HL-60 (cell line): ENCODE measurements at regions not wholly inside any gene's neighbourhood (a gene's known extent, or its start where the extent isn't known, plus 50 kb on each side); places are given as distances from the start of the nearest gene placed in this dataset.
"Not testable (repeated sequence)": the region's sequence is repeated elsewhere in the genome, so short reads cannot be mapped to it uniquely, and the experiment has no call there.

ENCODE experiments used
- DNase-seq, 2 experiments: peaks; one replicate each; pipeline ENCODE4 v3.0.0-alpha.2; 2010 to 2020; ENCODE audit warnings: low read depth in 1 of 2, low spot score in 1 of 2
- H3K27ac ChIP-seq: fragments of 250-450 bp; sonication (Bioruptor Pico); replicated peaks from 2 replicates; pipeline ENCODE4 v1.5.1; 2020; ENCODE audit warnings: mild to moderate bottlenecking, moderate library complexity
- H3K27me3 ChIP-seq: fragments of 250-450 bp; sonication (Bioruptor Pico); 2 replicates; pipeline ENCODE4 v1.5.1; 2021; ENCODE audit warnings: mild to moderate bottlenecking, moderate library complexity; ENCODE audit not compliant: insufficient read depth, poor library complexity, severe bottlenecking
- H3K4me3 ChIP-seq: replicated peaks from 2 replicates; pipeline ENCODE4 v1.5.1; 2011; ENCODE audit warnings: mild to moderate bottlenecking, control low read depth, low read length; ENCODE audit not compliant: insufficient read depth
- GABPA ChIP-seq: IDR thresholded peaks from 2 replicates; pipeline ENCODE4 v1.6.1; 2012; ENCODE audit warnings: low read depth
- POLR2AphosphoS5 ChIP-seq: IDR thresholded peaks from 2 replicates; pipeline ENCODE4 v1.6.1; 2012; ENCODE audit warnings: low read depth
- SPI1 ChIP-seq: IDR thresholded peaks from 2 replicates; pipeline ENCODE4 v1.6.1; 2012; ENCODE audit warnings: low read depth, mild to moderate bottlenecking, borderline replicate concordance
- TF ChIP-seq, protein P1 (sequence below): IDR thresholded peaks from 2 replicates; pipeline ENCODE4 v1.6.1; 2012; ENCODE audit warnings: low read depth; ENCODE audit not compliant: insufficient replicate concordance
- TF ChIP-seq, protein P2 (sequence below): IDR thresholded peaks from one replicate; pipeline ENCODE4 v1.5.1; 2011; ENCODE audit warnings: low read length, control low read depth, inconsistent platforms; ENCODE audit not compliant: insufficient read depth

DNA sequence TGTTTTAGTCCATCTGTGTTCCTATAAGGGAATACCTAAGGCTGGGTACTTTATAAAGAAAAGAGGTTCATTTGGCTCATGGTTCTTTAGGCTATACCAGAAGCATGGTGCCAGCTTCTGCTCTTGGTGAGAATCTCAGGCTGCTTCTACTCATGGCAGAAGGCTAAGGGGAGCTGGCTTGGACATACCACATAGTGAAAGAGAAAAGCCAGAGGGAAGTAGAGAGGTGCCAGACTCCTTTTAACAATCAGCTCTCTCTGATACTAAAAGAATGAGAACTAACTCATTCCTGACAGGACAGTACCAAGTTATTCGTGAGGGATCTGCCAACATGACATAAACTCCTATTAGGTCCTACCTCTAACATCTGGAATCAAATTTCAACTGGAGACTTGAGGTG, 1250.2 kb upstream of the CNTN5 start:
- H3K27me3 ChIP-seq, result no peaks in the 10 kb centered on the region
- TF ChIP-seq, protein P1, sequence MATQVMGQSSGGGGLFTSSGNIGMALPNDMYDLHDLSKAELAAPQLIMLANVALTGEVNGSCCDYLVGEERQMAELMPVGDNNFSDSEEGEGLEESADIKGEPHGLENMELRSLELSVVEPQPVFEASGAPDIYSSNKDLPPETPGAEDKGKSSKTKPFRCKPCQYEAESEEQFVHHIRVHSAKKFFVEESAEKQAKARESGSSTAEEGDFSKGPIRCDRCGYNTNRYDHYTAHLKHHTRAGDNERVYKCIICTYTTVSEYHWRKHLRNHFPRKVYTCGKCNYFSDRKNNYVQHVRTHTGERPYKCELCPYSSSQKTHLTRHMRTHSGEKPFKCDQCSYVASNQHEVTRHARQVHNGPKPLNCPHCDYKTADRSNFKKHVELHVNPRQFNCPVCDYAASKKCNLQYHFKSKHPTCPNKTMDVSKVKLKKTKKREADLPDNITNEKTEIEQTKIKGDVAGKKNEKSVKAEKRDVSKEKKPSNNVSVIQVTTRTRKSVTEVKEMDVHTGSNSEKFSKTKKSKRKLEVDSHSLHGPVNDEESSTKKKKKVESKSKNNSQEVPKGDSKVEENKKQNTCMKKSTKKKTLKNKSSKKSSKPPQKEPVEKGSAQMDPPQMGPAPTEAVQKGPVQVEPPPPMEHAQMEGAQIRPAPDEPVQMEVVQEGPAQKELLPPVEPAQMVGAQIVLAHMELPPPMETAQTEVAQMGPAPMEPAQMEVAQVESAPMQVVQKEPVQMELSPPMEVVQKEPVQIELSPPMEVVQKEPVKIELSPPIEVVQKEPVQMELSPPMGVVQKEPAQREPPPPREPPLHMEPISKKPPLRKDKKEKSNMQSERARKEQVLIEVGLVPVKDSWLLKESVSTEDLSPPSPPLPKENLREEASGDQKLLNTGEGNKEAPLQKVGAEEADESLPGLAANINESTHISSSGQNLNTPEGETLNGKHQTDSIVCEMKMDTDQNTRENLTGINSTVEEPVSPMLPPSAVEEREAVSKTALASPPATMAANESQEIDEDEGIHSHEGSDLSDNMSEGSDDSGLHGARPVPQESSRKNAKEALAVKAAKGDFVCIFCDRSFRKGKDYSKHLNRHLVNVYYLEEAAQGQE, result no peak
- TF ChIP-seq SPI1 (no peak), POLR2AphosphoS5 (no peak), GABPA (no peak)
- TF ChIP-seq, protein P2, sequence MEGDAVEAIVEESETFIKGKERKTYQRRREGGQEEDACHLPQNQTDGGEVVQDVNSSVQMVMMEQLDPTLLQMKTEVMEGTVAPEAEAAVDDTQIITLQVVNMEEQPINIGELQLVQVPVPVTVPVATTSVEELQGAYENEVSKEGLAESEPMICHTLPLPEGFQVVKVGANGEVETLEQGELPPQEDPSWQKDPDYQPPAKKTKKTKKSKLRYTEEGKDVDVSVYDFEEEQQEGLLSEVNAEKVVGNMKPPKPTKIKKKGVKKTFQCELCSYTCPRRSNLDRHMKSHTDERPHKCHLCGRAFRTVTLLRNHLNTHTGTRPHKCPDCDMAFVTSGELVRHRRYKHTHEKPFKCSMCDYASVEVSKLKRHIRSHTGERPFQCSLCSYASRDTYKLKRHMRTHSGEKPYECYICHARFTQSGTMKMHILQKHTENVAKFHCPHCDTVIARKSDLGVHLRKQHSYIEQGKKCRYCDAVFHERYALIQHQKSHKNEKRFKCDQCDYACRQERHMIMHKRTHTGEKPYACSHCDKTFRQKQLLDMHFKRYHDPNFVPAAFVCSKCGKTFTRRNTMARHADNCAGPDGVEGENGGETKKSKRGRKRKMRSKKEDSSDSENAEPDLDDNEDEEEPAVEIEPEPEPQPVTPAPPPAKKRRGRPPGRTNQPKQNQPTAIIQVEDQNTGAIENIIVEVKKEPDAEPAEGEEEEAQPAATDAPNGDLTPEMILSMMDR, result no peak
- H3K27ac ChIP-seq, result no peak overlapping the region
- no peak overlapping the region for H3K4me3 ChIP-seq
- no peak for DNase-seq

DNA sequence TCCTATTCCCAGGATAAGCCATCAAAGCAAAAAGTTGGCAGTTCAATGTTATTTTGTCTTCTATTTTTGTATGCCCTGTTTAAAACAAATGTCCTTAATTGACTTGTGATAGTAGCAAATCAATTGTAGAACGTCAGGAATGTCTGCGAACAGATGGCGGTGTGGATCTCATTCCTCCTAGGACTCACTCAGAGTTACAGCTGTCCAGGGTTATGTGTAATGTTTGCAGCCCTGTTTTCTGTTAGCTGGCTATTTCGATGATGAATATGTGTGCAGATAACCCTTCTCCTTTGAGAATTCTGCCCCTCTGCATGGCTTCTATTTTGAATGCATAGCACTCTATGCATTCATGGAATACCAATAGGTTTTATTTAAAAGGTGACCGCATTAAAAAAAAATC, 1248.0 kb upstream of the CNTN5 start:
- no peak for DNase-seq
- Histone ChIP-seq H3K27me3 (no peaks in the 10 kb centered on the region), H3K4me3 (no peak overlapping the region), H3K27ac (no peak overlapping the region)
- TF ChIP-seq SPI1 (no peak), GABPA (no peak), POLR2AphosphoS5 (no peak)
- TF ChIP-seq, protein P1, result no peak
- TF ChIP-seq, protein P2, result no peak

DNA sequence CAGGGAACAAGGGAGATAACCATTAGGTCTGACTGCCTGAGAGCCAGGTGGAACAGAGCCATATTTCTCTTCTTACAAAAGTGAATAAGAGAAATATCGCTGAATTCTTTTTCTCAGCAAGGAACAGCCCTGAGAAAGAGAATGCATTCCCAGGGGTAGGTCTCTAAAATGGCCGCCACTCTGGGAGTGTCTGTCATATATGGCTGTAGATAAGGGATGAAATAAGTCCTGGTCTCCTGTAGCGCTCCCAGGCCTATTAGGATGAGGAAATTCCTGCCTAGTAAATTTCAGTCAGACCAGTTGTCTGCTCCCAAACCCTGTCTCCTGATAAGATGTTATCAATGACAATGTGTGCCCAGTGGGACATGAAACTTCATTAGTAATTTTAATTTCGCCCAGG, 1236.4 kb upstream of the CNTN5 start:
- not testable (repeated sequence) for H3K4me3 ChIP-seq, DNase-seq, H3K27me3 ChIP-seq, H3K27ac ChIP-seq

DNA sequence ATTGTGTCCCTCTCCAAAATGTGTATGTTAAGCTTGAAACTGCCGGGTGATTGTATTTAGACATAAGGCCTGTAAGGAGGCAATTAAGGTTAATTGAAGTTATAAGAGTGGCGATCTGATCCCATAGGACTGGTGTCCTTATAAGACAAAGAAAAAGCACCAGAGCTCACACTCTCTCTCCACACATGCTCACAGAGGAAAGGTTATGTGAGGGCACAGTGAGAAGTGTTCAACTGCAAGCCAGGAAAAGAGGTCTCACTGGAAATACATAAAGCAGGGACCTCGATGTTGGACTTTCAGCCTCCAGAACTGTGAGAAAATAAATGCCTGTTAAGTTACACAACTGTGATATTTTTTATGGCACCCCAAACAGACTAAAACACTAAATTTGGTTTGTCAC, 1233.8 kb upstream of the CNTN5 start:
- no peak overlapping the region for H3K27ac ChIP-seq
- H3K4me3 ChIP-seq, result no peak overlapping the region
- H3K27me3 ChIP-seq, result no peaks in the 10 kb centered on the region
- TF ChIP-seq GABPA (no peak), POLR2AphosphoS5 (no peak), SPI1 (no peak)
- TF ChIP-seq, protein P2, result no peak
- TF ChIP-seq, protein P1, result no peak
- no peak for DNase-seq
